Rectal smooth muscle tissue (tissue), 1 donor: ENCODE measurements at regions not wholly inside any gene's neighbourhood (a gene's known extent, or its start where the extent isn't known, plus 50 kb on each side); places are given as distances from the start of the nearest gene placed in this dataset.

Experiments used
- H3K27ac ChIP-seq: one replicate; pipeline ENCODE4 v1.7.0; 2013; ENCODE audit warnings: low read depth, low read length, inconsistent platforms
- H3K27me3 ChIP-seq: one replicate; pipeline ENCODE4 v1.7.0; 2013; ENCODE audit warnings: low read length; ENCODE audit not compliant: control insufficient read depth, insufficient read depth
- H3K36me3 ChIP-seq: one replicate; pipeline ENCODE4 v1.7.0; 2013; ENCODE audit warnings: low read length; ENCODE audit not compliant: control insufficient read depth, insufficient read depth
- H3K4me1 ChIP-seq: one replicate; pipeline ENCODE4 v1.7.0; 2013; ENCODE audit warnings: low read length; ENCODE audit not compliant: control insufficient read depth, insufficient read depth
- H3K4me3 ChIP-seq: one replicate; pipeline ENCODE4 v1.7.0; 2013; ENCODE audit warnings: low read length
- H3K9ac ChIP-seq: one replicate; pipeline ENCODE4 v1.7.0; 2013; ENCODE audit warnings: low read length

DNA sequence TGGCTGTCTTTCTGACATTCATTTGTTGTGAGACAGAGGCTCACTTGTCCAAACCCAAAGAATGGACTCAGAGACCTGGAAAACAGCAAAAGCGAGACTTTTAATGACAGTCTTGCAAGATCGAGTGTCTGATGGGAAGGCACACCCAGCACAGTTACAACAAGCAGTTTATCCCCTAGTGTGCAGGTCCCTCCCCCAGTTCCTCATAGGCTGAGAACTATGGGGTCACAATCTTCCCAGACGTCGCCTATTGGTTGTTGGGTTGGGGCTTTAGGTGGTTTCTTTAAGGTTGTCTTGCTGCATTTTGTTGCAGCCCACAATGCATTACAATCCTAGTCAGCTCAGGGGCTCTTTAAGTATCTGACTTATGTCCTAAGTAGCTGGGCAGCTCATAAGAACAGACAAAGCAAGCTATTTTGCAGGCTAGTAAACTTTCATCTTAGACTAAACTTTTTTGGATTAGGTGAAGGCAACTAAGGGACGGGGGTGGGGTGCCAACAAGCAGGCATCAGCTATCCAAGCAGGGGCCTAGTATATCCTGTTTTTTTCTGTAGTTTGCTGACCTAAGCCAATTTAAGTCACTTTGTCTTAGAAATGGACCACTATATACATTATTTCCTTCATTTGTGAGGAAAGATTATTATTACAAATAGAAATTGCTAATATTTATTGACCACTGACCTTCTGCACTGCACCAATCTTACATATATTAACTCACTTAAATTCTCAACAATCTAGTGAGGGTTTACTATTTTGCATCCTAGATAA, 151.8 kb downstream of the SETD4 start:
- H3K4me3 ChIP-seq = no peak overlapping the region
- no peak overlapping the region for H3K9ac ChIP-seq
- H3K27ac ChIP-seq = no peak overlapping the region
- H3K36me3 ChIP-seq = no peaks in the 10 kb centered on the region
- no peaks in the 10 kb centered on the region for H3K4me1 ChIP-seq
- no peaks in the 10 kb centered on the region for H3K27me3 ChIP-seq

DNA sequence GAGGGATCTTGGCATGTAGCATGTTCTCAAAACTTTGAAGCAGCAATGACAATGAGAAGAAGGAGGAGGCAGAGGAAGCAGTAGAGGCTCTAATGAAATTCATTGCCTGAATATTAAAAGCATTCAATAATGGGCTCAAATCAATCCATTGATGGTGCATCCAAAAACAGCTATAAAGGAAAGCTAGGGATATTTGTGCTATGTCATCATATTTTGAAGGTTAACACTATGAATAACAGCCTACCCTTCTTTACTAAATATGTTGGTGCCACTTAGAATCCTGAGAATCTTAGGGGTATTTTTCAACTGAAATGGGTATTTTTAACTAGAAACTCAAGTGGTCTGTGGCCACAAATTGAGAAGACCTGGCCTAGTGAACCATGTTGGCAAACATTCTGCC, 153.7 kb downstream of the SETD4 start:
- no peak overlapping the region for H3K27ac ChIP-seq

DNA sequence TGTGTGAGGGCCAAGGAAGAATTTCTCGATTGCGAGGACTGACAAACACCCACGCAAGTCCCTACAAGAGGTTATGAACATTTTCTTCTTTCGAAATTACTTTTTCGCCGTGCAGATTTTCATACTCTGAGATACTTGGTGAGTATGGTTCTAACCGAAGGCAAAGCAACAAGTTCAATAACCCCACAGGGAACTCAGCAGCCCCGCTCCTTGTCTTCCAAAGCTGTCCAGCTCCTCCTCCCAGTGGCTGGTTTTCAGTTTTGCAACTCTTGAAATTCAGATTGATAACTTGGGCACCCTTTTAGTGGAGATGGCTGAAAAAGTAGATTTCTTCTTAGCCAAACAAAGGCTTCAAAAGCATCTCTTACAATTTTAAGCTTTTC, 154.4 kb downstream of the SETD4 start:
- Histone ChIP-seq H3K27ac (no peak overlapping the region), H3K36me3 (no peaks in the 10 kb centered on the region), H3K27me3 (no peaks in the 10 kb centered on the region), H3K4me1 (no peaks in the 10 kb centered on the region), H3K4me3 (no peak overlapping the region), H3K9ac (no peak overlapping the region)

More for the DNA sequence above, 153.7 kb downstream of the SETD4 start:
- H3K36me3 ChIP-seq = no peaks in the 10 kb centered on the region
- no peaks in the 10 kb centered on the region for H3K4me1 ChIP-seq
- H3K9ac ChIP-seq = no peak overlapping the region
- H3K27me3 ChIP-seq = no peaks in the 10 kb centered on the region
- H3K4me3 ChIP-seq = no peak overlapping the region

DNA sequence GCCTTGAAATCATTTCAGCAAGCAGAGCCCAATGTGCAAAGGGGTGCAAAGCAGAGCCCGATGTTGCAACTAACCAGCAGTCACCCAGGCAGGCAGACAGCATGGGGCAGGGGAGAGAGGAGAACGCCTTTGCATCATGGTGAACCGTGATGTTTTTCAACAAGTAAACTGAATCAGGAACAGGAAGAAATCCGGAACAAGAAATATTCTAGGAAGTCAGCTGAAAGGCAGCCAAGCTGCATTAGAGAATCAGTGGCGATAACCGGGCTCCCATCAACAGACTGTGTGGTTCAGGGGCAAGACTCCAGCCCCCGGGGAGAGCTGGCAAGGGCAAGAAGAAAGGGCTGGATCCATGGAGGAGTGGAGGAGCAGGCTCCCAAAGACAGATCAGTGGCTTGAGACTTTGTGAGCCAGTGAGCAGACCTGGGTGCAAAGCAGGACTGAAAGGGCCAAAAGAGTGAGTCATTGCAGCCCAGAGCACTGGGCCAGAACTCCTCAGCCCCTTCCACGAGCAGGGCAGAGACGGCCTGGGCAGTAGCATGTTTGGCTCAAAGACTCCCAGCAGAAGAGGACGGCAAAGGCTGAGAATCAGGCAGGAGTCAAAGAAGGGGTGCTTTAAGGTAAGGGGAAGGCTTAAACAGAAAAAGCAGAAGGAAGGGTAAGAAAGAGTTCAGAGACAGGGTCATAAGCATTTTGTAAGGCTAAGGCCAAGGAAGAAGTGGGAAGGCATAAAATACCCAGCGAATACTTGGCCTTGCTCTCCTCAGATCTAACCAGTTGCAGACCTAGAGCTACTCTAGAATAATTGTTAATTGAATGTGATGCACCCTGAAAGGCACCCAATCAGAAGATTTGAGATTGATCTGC, 155.0 kb downstream of the SETD4 start:
- H3K27ac ChIP-seq = no peak overlapping the region

DNA sequence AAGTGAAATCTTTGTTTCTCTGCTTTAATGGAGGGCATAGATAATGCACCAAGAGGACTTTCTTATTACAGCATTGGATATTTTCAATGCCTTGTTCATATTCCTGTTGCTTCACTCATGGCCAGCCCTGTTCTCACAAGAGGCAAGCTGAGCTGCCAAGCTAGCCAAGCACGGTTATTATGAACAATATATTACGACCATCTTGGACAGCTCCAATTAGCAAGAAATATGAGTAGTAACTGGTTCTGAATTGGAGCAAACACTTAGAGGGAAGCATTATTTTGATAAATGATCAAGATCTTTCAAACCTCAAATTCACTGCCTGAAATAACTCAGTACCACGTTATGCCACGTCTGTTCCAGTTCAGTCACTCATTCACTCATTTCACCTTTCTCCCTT, 159.8 kb downstream of the SETD4 start:
- H3K9ac ChIP-seq = no peak overlapping the region
- no peaks in the 10 kb centered on the region for H3K36me3 ChIP-seq
- no peak overlapping the region for H3K27ac ChIP-seq
- no peaks in the 10 kb centered on the region for H3K27me3 ChIP-seq
- H3K4me3 ChIP-seq = no peak overlapping the region
- H3K4me1 ChIP-seq = no peaks in the 10 kb centered on the region

More for the DNA sequence above, 155.0 kb downstream of the SETD4 start:
- no peak overlapping the region for H3K4me3 ChIP-seq
- H3K4me1 ChIP-seq = no peaks in the 10 kb centered on the region
- H3K27me3 ChIP-seq = no peaks in the 10 kb centered on the region
- no peak overlapping the region for H3K9ac ChIP-seq
- H3K36me3 ChIP-seq = no peaks in the 10 kb centered on the region

DNA sequence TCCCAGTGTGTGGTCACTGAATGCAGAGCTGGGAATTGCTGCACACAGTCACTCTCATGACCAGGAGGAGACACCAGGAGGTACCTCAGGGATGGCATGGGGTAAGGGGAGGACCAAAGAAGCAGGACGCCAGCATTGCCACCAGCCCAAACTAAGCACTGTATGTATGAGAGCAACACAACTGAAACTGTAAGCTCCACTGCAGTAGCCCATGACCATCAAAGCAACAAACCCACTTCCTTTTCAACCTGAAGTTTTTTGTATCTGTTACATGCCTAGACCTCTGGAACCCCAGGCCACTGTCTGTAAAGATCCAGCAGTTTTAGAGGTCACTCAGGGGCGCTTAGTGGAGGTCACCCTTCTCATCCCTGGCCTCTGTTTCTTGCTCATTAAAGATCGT, 164.3 kb downstream of the SETD4 start:
- Histone ChIP-seq H3K4me1 (no peaks in the 10 kb centered on the region), H3K9ac (no peak overlapping the region), H3K4me3 (no peak overlapping the region), H3K36me3 (no peaks in the 10 kb centered on the region), H3K27me3 (no peaks in the 10 kb centered on the region), H3K27ac (no peak overlapping the region)

DNA sequence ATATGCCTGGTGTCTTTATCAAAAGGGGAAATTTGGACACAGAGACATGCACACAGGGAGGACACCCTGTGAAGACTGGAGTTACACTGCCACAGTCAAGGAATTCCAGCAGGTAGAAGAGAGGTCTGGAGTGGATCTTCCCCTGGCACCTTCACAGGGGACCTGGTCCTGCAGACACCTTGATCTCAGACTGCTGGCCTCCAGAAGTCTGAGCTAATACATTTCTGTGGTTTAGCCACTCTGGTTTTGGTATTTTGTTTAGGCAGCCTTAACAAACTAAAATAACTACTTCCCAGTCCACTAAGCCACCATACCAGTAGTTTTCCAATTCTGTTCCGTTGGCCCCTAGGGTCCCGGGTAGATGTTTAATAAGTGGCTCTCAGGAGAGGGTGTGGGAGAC, 164.7 kb downstream of the SETD4 start:
- H3K4me3 ChIP-seq = no peak overlapping the region
- no peak overlapping the region for H3K9ac ChIP-seq
- H3K4me1 ChIP-seq = no peaks in the 10 kb centered on the region
- H3K27me3 ChIP-seq = no peaks in the 10 kb centered on the region
- H3K27ac ChIP-seq = no peak overlapping the region
- H3K36me3 ChIP-seq = no peaks in the 10 kb centered on the region

DNA sequence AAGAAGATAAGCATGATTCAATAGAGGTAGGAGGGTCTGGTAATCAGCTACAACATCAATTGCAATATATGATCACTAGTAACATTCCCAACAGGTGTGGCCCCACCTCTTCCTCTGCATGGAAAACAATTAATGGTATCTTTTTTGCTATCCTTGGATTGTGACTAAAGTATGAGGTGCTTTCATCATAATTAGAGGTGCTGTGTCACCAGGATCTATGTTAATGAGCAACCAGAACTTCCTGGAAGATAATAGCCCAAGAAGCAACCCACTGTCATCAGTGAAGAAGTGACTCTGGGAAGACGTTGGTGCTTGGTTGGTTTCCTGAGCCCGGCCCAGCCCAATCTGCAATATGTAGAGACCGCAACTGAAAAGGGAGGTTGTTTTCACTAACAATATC, 167.2 kb downstream of the SETD4 start:
- no peak overlapping the region for H3K27ac ChIP-seq
- no peaks in the 10 kb centered on the region for H3K36me3 ChIP-seq
- no peaks in the 10 kb centered on the region for H3K27me3 ChIP-seq
- H3K9ac ChIP-seq = no peak overlapping the region
- no peaks in the 10 kb centered on the region for H3K4me1 ChIP-seq
- H3K4me3 ChIP-seq = no peak overlapping the region

DNA sequence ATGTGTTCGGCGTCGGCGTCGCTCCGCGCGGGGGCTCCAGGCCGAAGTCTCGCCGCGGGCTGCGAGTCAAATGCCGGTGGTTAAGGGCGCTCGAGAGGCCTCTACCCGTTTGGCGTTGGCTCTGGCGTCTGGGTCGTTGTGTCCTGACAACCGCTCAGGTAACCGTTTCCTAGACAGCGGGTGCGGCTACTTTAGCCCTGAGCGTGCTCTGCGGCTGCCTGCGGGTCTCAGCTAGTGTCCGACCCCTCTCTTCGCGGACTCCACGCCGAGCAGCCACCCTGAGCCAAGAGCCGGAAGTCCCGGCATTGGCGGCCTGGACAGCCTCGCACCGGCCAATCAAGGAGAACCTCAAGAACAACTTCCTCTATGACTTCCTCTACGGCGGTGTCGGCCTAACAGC, 173.4 kb downstream of the SETD4 start:
- Histone ChIP-seq H3K9ac (no peak overlapping the region), H3K4me1 (no peaks in the 10 kb centered on the region), H3K4me3 (no peak overlapping the region), H3K36me3 (no peaks in the 10 kb centered on the region), H3K27me3 (no peaks in the 10 kb centered on the region), H3K27ac (no peak overlapping the region)

DNA sequence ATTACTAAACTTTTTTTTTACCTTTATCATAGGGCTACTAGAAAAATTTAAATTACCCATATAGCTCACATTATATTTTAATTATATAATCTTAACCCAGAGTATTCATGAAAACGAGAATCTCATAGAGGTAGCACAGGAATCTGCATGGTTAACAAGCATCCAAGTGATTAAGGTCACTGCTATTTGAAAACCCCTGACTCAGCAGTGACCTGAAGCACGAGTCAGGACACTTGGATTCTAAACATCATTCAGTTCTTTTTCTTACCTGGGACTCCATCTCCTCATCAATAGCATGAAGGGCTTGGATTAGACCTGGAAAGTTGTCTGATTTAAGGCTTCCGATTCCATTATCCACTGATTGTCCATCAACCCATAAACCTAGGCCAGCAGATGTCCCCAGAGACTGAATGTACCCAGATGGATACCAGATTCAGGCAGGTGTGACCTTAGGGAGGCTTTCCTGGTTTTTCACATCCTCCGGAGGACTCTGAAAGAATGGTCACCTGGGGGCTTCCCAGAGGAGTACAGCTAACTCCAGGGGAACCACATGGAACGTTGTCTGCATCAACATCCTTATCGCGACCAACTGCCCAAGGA, 174.3 kb downstream of the SETD4 start:
- Histone ChIP-seq H3K9ac (no peak overlapping the region), H3K36me3 (no peaks in the 10 kb centered on the region), H3K4me1 (no peaks in the 10 kb centered on the region), H3K27me3 (no peaks in the 10 kb centered on the region), H3K4me3 (no peak overlapping the region), H3K27ac (no peak overlapping the region)

DNA sequence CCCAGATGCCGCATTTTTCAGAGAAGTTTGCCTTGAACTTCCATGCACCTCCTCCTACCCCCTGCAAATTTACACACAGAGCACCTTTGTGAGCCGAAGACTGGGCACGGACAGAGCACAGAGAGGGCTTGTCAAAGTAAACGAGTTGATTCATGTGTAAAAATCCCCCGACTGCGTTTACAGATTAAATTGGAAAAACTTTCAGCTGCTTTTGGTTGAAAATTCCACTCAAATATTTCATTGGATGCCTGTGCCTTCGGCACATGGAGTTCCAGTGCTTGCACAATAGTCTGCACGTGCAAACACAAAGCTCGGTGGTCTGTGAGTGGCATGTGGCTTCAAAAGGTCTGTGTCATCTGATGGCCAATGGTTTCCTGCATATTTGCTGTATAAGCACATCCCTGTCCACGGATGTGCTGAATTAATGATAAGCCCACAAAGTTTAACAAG, 177.5 kb downstream of the SETD4 start:
- Histone ChIP-seq H3K27ac (no peak overlapping the region), H3K36me3 (no peaks in the 10 kb centered on the region), H3K4me3 (no peak overlapping the region), H3K27me3 (no peaks in the 10 kb centered on the region), H3K9ac (no peak overlapping the region), H3K4me1 (no peaks in the 10 kb centered on the region)

DNA sequence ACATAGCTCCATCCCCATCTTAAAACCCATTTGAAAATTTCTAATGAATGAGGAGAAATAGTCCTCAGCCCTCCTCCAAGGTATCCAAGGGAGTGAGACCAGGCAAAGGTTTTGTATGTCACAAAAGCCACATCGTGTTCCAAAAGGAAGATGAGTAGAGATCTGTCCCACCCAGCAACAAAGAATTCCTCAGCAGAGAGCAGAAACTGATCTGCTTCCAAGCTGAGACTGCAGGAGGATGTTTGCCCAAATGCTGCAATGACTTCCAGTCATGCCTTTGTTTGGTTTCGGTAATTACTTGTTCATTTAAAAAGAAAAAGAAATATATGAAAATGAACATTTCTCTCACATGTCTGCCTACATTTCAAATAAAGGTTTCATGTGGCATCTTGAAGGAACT, 186.9 kb downstream of the SETD4 start:
- Histone ChIP-seq H3K27ac (no peak overlapping the region), H3K4me3 (no peak overlapping the region), H3K36me3 (no peaks in the 10 kb centered on the region), H3K9ac (no peak overlapping the region), H3K4me1 (no peaks in the 10 kb centered on the region), H3K27me3 (no peaks in the 10 kb centered on the region)
